ENCODE measurements at regions not wholly inside any gene's neighbourhood (a gene's known extent, or its start where the extent isn't known, plus 50 kb on each side); places are given as distances from the start of the nearest gene placed in this dataset.
"Not testable (repeated sequence)": the region's sequence is repeated elsewhere in the genome, so short reads cannot be mapped to it uniquely, and the experiment has no call there.

DNA sequence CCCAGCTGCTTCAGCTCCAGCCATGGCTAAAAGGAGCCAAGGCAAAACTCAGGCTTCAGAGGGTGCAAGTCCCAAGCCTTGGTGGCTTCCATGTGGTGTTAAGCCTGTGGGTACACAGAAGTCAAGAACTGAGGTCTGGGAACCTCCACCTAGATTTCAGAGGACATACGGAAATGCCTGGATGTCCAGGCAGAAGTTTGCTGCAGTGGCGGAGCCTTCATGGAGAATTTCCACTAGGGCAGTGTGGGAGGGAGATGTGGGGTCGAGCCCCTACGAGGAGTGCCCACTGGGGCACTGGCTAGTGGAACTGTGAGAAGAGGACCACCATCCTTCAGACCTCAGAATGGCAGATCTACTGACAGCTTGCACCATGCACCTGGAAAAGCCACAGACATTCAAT lies 76.1 kb upstream of the KCTD1 start:
- TF ChIP-seq, protein P1, sequence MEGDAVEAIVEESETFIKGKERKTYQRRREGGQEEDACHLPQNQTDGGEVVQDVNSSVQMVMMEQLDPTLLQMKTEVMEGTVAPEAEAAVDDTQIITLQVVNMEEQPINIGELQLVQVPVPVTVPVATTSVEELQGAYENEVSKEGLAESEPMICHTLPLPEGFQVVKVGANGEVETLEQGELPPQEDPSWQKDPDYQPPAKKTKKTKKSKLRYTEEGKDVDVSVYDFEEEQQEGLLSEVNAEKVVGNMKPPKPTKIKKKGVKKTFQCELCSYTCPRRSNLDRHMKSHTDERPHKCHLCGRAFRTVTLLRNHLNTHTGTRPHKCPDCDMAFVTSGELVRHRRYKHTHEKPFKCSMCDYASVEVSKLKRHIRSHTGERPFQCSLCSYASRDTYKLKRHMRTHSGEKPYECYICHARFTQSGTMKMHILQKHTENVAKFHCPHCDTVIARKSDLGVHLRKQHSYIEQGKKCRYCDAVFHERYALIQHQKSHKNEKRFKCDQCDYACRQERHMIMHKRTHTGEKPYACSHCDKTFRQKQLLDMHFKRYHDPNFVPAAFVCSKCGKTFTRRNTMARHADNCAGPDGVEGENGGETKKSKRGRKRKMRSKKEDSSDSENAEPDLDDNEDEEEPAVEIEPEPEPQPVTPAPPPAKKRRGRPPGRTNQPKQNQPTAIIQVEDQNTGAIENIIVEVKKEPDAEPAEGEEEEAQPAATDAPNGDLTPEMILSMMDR (IDR thresholded peaks at IDR 0.05; ENCODE audit: low read depth, low read length), result no peak
- Histone ChIP-seq H3K4me3 (ENCODE audit: low read depth, low read length) (no peak overlapping the region), H3K9me3 (no peaks in the 10 kb centered on the region), H3K27me3 (no peaks in the 10 kb centered on the region), H3K4me1 (no peaks in the 10 kb centered on the region), H3K36me3 (no peaks in the 10 kb centered on the region)
- no peak for DNase-seq

DNA sequence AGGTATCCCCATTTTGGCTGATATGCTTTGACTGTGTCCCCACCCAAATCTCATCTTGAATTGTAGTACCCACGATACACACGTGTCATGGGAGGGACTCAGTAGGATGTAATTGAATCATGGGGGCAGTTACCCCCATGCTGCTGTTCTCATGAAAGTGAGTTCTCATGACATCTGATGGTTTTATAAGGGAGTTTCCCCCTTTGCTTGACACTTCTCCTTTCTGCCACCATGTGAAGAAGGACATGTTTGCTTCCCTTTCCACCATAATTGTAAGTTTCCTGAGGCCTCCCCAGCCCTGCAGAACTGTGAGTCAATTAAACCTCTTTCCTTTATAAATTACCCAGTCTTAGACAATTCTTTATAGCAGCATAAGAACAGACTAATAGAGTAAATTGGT lies 75.0 kb upstream of the KCTD1 start:
- H3K4me3 ChIP-seq (ENCODE audit: low read depth, low read length); H3K36me3 ChIP-seq; H3K9me3 ChIP-seq; DNase-seq; H3K27me3 ChIP-seq; H3K4me1 ChIP-seq: not testable (repeated sequence)

DNA sequence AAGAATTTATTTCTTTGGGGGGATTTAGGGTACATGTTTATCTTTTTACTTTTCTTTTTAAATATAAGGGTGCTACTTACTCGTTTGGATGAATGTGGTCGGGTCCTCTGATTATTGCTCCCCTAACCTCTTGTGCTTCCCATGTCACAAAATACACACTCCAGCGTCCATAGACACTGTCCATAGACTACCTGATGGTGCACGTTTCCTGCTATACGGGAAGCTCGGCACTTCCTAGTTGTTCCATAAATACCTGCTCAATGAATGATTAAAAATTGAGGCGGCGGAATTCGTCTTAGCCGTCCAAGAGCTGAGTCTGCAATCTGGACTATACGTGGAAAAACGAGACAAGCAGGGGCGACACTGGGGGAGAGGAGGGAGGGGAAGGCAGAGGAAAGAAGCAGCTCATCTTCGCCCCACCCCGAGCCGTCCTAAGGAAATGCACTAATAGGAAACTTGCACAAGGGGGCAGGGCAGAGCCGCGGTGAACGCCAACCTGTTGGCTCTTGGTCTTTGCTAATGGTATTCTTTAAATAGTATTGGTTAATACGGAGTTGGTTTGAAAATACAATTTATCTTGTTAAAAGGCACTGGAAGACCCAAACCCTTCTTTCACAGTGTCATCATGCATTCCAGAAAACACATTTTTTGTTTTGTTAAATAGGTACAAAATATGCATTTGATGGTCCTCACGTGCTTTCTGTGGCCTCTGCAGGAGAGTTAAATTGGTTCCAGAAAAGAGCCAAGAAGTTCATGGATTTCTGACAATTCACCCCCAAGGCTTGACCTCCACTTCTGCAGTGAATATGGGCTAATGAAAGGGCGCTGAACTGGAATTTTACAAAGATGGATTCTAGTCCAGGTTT lies 73.0 kb upstream of the KCTD1 start:
- H3K4me3 ChIP-seq (ENCODE audit: low read depth, low read length), result no peak overlapping the region
- H3K9me3 ChIP-seq, result no peaks in the 10 kb centered on the region
- no peaks in the 10 kb centered on the region for H3K4me1 ChIP-seq
- no peaks in the 10 kb centered on the region for H3K27me3 ChIP-seq
- peak; percentile 37 for DNase-seq
- TF ChIP-seq, protein P1 (IDR thresholded peaks at IDR 0.05; ENCODE audit: low read depth, low read length), result peak; percentile 66
- H3K36me3 ChIP-seq, result no peaks in the 10 kb centered on the region

DNA sequence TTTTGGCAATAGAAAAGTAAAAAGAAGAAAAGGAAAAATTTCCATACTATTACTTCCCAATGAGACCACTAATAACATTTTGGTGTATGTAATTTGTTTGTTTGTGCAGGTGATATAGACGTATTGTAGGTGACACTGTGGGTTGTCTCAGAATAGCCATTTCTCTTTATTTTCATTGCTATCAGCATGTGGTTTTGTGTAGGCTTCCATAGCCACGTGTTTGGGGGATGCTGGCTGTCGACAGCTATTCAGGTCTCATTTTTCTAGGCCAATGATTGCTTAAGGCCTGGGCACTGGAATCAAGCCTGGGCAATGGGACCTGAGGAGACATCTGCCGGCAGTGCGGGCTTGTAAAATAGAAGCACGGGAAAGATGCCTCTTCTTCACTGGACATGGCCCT lies 71.0 kb upstream of the KCTD1 start:
- no peak for DNase-seq
- Histone ChIP-seq H3K4me1 (no peaks in the 10 kb centered on the region), H3K9me3 (no peaks in the 10 kb centered on the region), H3K36me3 (no peaks in the 10 kb centered on the region), H3K27me3 (no peaks in the 10 kb centered on the region), H3K4me3 (ENCODE audit: low read depth, low read length) (no peak overlapping the region)
- TF ChIP-seq, protein P1 (IDR thresholded peaks at IDR 0.05; ENCODE audit: low read depth, low read length), result no peak

DNA sequence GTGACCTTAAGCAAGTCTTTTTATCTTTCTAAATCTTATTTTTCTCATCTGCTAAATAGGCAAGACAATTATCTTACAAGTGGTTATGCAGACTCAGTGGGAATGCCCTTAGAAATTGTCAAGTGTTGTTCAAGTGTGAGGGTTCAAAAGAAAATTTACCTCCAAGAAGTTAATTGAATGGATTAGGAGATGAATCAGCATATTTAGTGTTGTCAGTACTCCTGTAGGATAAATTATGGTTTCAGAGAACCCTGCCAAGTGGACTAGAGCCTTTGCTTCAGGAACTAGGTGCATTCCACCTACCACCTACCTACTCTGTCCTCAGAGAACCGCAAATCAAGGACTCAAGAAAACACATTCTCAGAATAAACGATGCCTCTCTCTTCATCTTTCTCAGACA lies 69.8 kb upstream of the KCTD1 start:
- H3K27me3 ChIP-seq, result no peaks in the 10 kb centered on the region
- TF ChIP-seq, protein P1 (IDR thresholded peaks at IDR 0.05; ENCODE audit: low read depth, low read length), result no peak
- no peak for DNase-seq

DNA sequence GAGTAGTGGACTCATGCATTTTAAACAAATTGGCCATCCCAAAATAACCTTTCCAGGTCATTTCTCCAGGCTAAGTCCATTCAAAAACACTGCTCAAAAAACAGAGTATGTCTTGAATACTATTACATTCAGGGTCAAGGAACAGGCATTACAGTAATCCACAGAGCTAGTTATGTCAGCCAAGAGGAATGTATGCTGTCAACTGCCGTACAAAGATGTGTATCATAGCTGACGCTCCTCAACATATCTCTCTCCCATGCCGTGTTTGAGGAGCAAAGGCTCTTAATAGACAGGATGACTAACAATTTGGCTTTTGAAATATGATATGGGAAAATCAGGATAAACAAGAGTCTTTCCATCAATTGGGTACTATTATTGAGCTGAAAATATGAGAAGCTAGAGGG lies 68.8 kb upstream of the KCTD1 start:
- no peak for DNase-seq
- no peaks in the 10 kb centered on the region for H3K36me3 ChIP-seq
- H3K9me3 ChIP-seq, result no peaks in the 10 kb centered on the region
- TF ChIP-seq, protein P1 (IDR thresholded peaks at IDR 0.05; ENCODE audit: low read depth, low read length), result no peak
- H3K27me3 ChIP-seq, result no peaks in the 10 kb centered on the region
- no peaks in the 10 kb centered on the region for H3K4me1 ChIP-seq
- H3K4me3 ChIP-seq (ENCODE audit: low read depth, low read length), result no peak overlapping the region

More for the DNA sequence above, 69.8 kb upstream of the KCTD1 start:
- no peak overlapping the region for H3K4me3 ChIP-seq (ENCODE audit: low read depth, low read length)
- H3K9me3 ChIP-seq, result no peaks in the 10 kb centered on the region
- H3K4me1 ChIP-seq, result no peaks in the 10 kb centered on the region
- no peaks in the 10 kb centered on the region for H3K36me3 ChIP-seq

Data from BE2C (cell line).